ENCODE measurements at regions not wholly inside any gene's neighbourhood (a gene's known extent, or its start where the extent isn't known, plus 50 kb on each side); places are given as distances from the start of the nearest gene placed in this dataset.
"Not testable (repeated sequence)": the region's sequence is repeated elsewhere in the genome, so short reads cannot be mapped to it uniquely, and the experiment has no call there.

DNA sequence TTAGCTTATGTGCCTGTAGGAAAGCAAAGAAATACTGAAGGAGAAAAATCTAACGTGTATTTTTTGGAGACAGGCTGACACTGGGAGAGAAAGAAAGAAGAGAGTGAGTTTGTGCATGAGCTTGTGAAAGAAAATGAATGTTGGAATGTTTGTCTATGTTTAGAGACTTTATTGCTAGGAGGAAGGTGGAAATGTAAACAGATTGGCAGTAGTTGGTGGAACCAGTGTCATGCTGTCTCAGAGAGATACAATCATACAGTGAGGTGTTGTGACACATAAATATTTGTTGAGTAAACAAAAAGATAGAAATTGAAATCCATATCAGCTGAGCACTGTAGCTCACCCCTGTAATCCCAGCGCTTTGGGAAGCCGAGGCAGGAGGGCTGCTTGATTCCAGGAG lies 222.2 kb upstream of the MEIS1 start:
- DNase-seq (ENCODE audit: low spot score): no peak
- no peaks in the 10 kb centered on the region for H3K36me3 Mint-ChIP-seq (ENCODE audit: low read depth)
- no peaks in the 10 kb centered on the region for H3K4me1 Mint-ChIP-seq (ENCODE audit: low read depth)
- no peak overlapping the region for H3K4me3 Mint-ChIP-seq
- H3K27ac Mint-ChIP-seq: no peak overlapping the region
- no peaks in the 10 kb centered on the region for H3K27me3 Mint-ChIP-seq (ENCODE audit: low read depth)
- H3K9me3 Mint-ChIP-seq: no peaks in the 10 kb centered on the region

- no peak for DNase-seq (ENCODE audit: low spot score)
- Mint-ChIP-seq H3K27ac (no peak overlapping the region), H3K4me3 (no peak overlapping the region), H3K36me3 (ENCODE audit: low read depth) (no peaks in the 10 kb centered on the region), H3K4me1 (ENCODE audit: low read depth) (no peaks in the 10 kb centered on the region), H3K27me3 (ENCODE audit: low read depth) (no peaks in the 10 kb centered on the region), H3K9me3 (peaks cover 6% of the 10 kb centered on the region)
Observed at GRCh38 chr2:66202586-66202985, 232.3 kb upstream of the MEIS1 start.

DNA sequence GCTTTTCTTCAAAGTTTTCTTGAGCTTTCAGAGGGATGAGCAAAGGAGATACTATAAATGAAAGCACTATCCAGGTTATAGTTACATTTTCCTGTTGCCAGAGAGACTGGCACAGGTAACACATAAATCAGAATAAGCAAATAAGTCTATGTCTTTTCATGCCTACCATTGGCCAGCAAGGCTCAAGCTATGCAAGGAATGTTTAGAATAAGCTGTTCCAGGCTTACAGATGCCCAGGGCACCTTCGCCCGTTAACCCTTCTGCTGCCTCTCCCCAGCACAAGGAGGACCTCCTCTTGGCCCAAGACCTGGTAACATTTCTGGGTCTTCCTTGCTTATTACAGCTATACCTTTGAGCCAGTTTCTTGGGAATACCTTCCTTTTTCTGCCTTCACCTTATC lies 233.7 kb upstream of the MEIS1 start:
- Mint-ChIP-seq H3K27me3 (ENCODE audit: low read depth) (no peaks in the 10 kb centered on the region), H3K9me3 (peaks cover 6% of the 10 kb centered on the region), H3K4me3 (no peak overlapping the region), H3K4me1 (ENCODE audit: low read depth) (no peaks in the 10 kb centered on the region), H3K27ac (no peak overlapping the region), H3K36me3 (ENCODE audit: low read depth) (no peaks in the 10 kb centered on the region)
- DNase-seq (ENCODE audit: low spot score): no peak

DNA sequence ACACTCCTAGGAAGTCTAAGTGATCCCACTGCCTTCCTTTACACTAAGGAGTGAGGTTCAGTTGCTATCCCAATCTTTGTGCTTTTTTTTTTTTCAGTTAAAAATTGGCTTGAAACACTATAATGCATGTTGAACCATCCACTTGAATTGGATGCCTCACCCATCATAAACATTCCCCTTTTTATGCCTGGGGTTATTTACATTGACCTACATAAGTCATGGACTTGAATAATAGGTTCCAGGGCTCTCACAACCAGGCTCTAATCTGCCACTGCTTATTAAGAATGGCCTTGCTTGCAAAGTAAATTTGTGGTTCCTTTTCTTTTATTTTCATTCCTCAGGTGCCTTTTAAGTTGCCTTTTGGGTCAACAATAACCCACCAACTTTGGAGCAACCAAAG lies 236.1 kb upstream of the MEIS1 start:
- Mint-ChIP-seq H3K27me3 (ENCODE audit: low read depth) (no peaks in the 10 kb centered on the region), H3K4me1 (ENCODE audit: low read depth) (no peaks in the 10 kb centered on the region), H3K36me3 (ENCODE audit: low read depth) (no peaks in the 10 kb centered on the region), H3K27ac (no peak overlapping the region), H3K9me3 (no peaks in the 10 kb centered on the region), H3K4me3 (no peak overlapping the region)
- DNase-seq (ENCODE audit: low spot score): no peak

DNA sequence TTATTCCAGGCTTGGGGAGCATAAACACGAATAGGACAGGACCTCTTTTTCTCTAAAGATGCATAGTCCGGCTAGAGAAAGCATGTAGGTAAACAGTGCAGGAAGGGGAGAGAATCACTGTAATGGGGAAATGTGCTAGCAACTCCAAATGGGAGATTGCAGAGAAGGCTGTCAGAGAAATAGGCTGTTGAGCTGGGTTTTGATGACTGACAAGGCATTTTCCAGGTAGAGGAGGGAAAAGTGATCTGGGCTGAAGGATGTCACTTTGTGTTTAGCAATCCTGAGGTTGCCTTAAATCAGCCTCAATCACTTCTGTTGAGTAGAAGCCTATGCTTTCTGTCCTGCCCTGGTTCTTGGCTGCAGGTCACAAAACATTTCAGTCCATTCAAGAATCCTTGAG lies 242.0 kb upstream of the MEIS1 start:
- Mint-ChIP-seq H3K36me3 (ENCODE audit: low read depth) (no peaks in the 10 kb centered on the region), H3K4me1 (ENCODE audit: low read depth) (no peaks in the 10 kb centered on the region), H3K4me3 (no peak overlapping the region), H3K9me3 (peaks cover 3% of the 10 kb centered on the region), H3K27ac (no peak overlapping the region), H3K27me3 (ENCODE audit: low read depth) (no peaks in the 10 kb centered on the region)
- DNase-seq (ENCODE audit: low spot score): no peak

- no peaks in the 10 kb centered on the region for H3K36me3 Mint-ChIP-seq (ENCODE audit: low read depth)
- no peaks in the 10 kb centered on the region for H3K4me1 Mint-ChIP-seq (ENCODE audit: low read depth)
- H3K9me3 Mint-ChIP-seq: peaks cover 3% of the 10 kb centered on the region
- H3K27ac Mint-ChIP-seq: no peak overlapping the region
- DNase-seq (ENCODE audit: low spot score): no peak
- H3K27me3 Mint-ChIP-seq (ENCODE audit: low read depth): no peaks in the 10 kb centered on the region
- no peak overlapping the region for H3K4me3 Mint-ChIP-seq
Observed at GRCh38 chr2:66191311-66191710, 243.6 kb upstream of the MEIS1 start.

DNA sequence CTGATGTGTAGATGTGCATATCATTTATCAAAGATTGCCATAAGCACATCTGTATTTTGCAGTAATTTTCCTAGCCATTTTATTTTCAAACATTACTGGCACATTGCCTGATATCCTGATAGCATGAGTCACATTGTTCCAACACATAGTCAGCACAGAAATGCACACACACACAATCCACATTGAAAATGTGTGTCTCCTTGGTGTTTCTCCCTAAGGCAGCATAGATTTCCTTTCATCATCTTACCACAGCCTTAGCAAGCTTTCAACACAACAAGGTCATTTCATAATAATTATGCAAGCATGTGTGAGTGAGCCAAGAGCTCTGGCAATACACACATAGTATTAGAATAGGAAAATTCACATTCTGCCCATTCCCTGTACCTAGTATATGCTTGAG lies 245.4 kb upstream of the MEIS1 start:
- Mint-ChIP-seq H3K4me3 (no peak overlapping the region), H3K4me1 (ENCODE audit: low read depth) (no peaks in the 10 kb centered on the region), H3K9me3 (peaks cover 3% of the 10 kb centered on the region), H3K27me3 (ENCODE audit: low read depth) (no peaks in the 10 kb centered on the region), H3K27ac (no peak overlapping the region), H3K36me3 (ENCODE audit: low read depth) (no peaks in the 10 kb centered on the region)
- DNase-seq (ENCODE audit: low spot score): no peak

DNA sequence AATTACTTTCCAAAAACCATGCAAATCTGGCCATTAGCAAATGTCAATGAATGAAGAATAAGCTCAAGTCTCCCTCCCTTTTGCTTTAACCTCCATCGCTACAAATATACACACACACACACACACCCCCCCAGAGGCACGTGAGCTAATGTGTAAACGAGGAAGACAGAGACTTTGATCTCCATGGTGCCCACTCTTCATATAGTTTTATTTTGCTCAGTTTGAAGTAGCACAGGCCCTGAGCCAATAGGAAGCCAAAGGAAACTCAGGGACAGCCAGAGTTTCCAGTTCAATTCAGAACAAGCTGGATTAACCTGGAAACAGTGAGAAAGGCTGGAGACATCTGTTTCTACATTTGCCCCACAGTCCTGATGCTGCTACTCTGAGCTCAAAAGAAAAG lies 248.4 kb upstream of the MEIS1 start:
- Mint-ChIP-seq H3K27ac (no peak overlapping the region), H3K36me3 (ENCODE audit: low read depth) (no peaks in the 10 kb centered on the region)

DNA sequence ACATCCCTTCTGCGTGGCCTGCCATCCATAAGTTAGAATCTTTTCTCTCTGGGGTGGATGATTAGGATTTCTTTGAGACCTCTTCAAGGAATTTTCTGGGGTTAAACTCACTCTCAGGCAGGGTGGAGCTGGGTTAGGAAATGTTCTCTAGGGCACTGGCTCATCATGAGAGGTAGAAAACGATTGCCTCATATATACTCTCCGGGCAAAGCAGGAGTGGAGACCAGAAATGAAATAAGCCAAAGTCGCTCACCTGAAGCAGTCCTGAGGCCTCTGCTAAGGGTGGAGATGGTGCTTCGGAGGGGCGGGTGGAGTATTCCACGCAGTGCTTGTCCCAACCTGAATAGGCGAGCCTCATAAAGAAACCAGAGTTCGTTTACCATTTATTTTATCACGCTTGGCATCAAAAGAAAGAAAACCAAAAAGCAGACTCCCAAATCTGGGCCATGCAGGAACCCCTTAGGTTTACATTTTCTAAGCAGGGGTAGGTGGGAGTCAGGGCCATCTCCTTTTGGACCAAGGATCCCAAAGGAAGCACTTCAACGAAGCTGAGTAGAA lies 249.3 kb upstream of the MEIS1 start:
- no peaks in the 10 kb centered on the region for H3K4me1 Mint-ChIP-seq (ENCODE audit: low read depth)

More for the DNA sequence above, 248.4 kb upstream of the MEIS1 start:
- H3K4me1 Mint-ChIP-seq (ENCODE audit: low read depth): no peaks in the 10 kb centered on the region
- H3K4me3 Mint-ChIP-seq: no peak overlapping the region
- no peak for DNase-seq (ENCODE audit: low spot score)
- no peaks in the 10 kb centered on the region for H3K9me3 Mint-ChIP-seq
- no peaks in the 10 kb centered on the region for H3K27me3 Mint-ChIP-seq (ENCODE audit: low read depth)

GRCh38 chr2:66177128-66177796 lies 257.7 kb upstream of the MEIS1 start:
- not testable (repeated sequence) for H3K27ac Mint-ChIP-seq

More for the DNA sequence above, 249.3 kb upstream of the MEIS1 start:
- Mint-ChIP-seq H3K36me3 (ENCODE audit: low read depth) (no peaks in the 10 kb centered on the region), H3K4me3 (no peak overlapping the region), H3K27ac (no peak overlapping the region), H3K9me3 (no peaks in the 10 kb centered on the region), H3K27me3 (ENCODE audit: low read depth) (no peaks in the 10 kb centered on the region)
- DNase-seq (ENCODE audit: low spot score): no peak

GRCh38 chr2:66174491-66174890 lies 260.4 kb upstream of the MEIS1 start:
- no peak for DNase-seq (ENCODE audit: low spot score)
- H3K4me1 Mint-ChIP-seq (ENCODE audit: low read depth): no peaks in the 10 kb centered on the region
- H3K27ac Mint-ChIP-seq: no peak overlapping the region
- H3K27me3 Mint-ChIP-seq (ENCODE audit: low read depth): no peaks in the 10 kb centered on the region
- H3K9me3 Mint-ChIP-seq: no peaks in the 10 kb centered on the region
- no peak overlapping the region for H3K4me3 Mint-ChIP-seq
- H3K36me3 Mint-ChIP-seq (ENCODE audit: low read depth): no peaks in the 10 kb centered on the region

More at GRCh38 chr2:66177128-66177796, 257.7 kb upstream of the MEIS1 start:
- H3K4me1 Mint-ChIP-seq (ENCODE audit: low read depth); H3K4me3 Mint-ChIP-seq; H3K27me3 Mint-ChIP-seq (ENCODE audit: low read depth); H3K9me3 Mint-ChIP-seq; DNase-seq (ENCODE audit: low spot score); H3K36me3 Mint-ChIP-seq (ENCODE audit: low read depth): not testable (repeated sequence)

- no peak overlapping the region for H3K27ac Mint-ChIP-seq
- no peaks in the 10 kb centered on the region for H3K36me3 Mint-ChIP-seq (ENCODE audit: low read depth)
- H3K27me3 Mint-ChIP-seq (ENCODE audit: low read depth): no peaks in the 10 kb centered on the region
- H3K4me3 Mint-ChIP-seq: no peak overlapping the region
- H3K9me3 Mint-ChIP-seq: no peaks in the 10 kb centered on the region
- no peaks in the 10 kb centered on the region for H3K4me1 Mint-ChIP-seq (ENCODE audit: low read depth)
- no peak for DNase-seq (ENCODE audit: low spot score)
Observed at GRCh38 chr2:66173645-66174044, 261.3 kb upstream of the MEIS1 start.

- H3K4me3 Mint-ChIP-seq: no peak overlapping the region
- H3K27me3 Mint-ChIP-seq (ENCODE audit: low read depth): no peaks in the 10 kb centered on the region
- H3K9me3 Mint-ChIP-seq: no peaks in the 10 kb centered on the region
- DNase-seq (ENCODE audit: low spot score): no peak
- no peaks in the 10 kb centered on the region for H3K36me3 Mint-ChIP-seq (ENCODE audit: low read depth)
- no peak overlapping the region for H3K27ac Mint-ChIP-seq
- no peaks in the 10 kb centered on the region for H3K4me1 Mint-ChIP-seq (ENCODE audit: low read depth)
Observed at GRCh38 chr2:66171530-66171929, 263.4 kb upstream of the MEIS1 start.

GRCh38 chr2:66170744-66171330 lies 264.1 kb upstream of the MEIS1 start:
- no peak for DNase-seq (ENCODE audit: low spot score)
- H3K27me3 Mint-ChIP-seq (ENCODE audit: low read depth): no peaks in the 10 kb centered on the region
- no peak overlapping the region for H3K4me3 Mint-ChIP-seq
- H3K27ac Mint-ChIP-seq: no peak overlapping the region
- no peaks in the 10 kb centered on the region for H3K4me1 Mint-ChIP-seq (ENCODE audit: low read depth)
- no peaks in the 10 kb centered on the region for H3K9me3 Mint-ChIP-seq
- no peaks in the 10 kb centered on the region for H3K36me3 Mint-ChIP-seq (ENCODE audit: low read depth)

DNA sequence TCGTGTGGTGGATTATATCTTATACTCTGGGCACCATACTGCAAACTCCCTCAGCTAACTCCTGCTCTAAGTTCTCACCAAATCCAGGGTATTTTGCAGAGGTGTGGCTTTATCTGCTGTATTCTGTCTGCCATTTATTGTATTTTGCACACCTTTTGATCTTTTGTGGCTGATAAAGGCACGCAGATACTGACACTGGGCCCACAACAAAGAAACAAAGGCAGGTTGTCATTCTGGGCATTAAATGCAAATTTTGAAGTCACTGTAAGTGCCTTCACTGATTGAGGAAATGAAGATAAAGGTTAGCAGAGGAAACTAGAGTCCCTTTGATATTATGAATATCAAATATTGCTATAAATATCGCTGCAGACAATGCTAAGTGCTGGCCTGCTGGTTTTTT lies 265.8 kb upstream of the MEIS1 start:
- no peaks in the 10 kb centered on the region for H3K27me3 Mint-ChIP-seq (ENCODE audit: low read depth)
- no peak for DNase-seq (ENCODE audit: low spot score)
- no peaks in the 10 kb centered on the region for H3K36me3 Mint-ChIP-seq (ENCODE audit: low read depth)
- H3K27ac Mint-ChIP-seq: no peak overlapping the region
- no peaks in the 10 kb centered on the region for H3K4me1 Mint-ChIP-seq (ENCODE audit: low read depth)
- no peaks in the 10 kb centered on the region for H3K9me3 Mint-ChIP-seq
- no peak overlapping the region for H3K4me3 Mint-ChIP-seq

Data from T-helper 2 cell treated with Interferon-gamma antibody and Interleukin-4, amounts not matched to agents 5 μg/mL and 100 μg/mL, for 36 hours (primary cell).